ENCODE measurements at regions not wholly inside any gene's neighbourhood (a gene's known extent, or its start where the extent isn't known, plus 50 kb on each side); places are given as distances from the start of the nearest gene placed in this dataset.
"Not testable (repeated sequence)": the region's sequence is repeated elsewhere in the genome, so short reads cannot be mapped to it uniquely, and the experiment has no call there.

DNA sequence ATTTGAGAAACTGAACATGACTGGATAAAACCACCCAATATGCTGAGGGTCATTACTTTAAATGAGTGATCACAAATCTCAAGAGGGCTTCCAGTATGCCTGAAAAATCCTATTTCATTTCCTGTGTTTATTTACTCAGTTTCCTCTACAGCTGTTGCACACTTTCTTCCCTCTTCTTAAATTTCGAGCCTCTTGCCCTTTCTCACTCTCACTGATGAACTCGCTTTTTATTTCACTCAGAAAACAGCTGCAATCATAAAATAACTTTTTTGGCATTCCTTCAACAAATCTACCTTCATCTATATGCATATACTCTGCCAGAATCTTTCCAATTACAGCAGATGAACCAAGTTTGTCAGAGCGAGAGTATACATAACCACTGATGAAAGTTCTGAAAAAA, 101.3 kb downstream of the EIF4E start:
- no peaks in the 10 kb centered on the region for H3K9me2 ChIP-seq
- no peak overlapping the region for H3K4me2 ChIP-seq
- DNase-seq = no peak
- H2AFZ ChIP-seq (ENCODE audit: low read depth) = no peak overlapping the region
- H4K20me1 ChIP-seq (ENCODE audit: insufficient read depth) = no peaks in the 10 kb centered on the region
- WGBS (ENCODE audit: low lambda C conversion rate) = 61% methylated on average over 3 of the region's 3 CpGs
- ChIA-PET POLR2A (no interaction called here), CTCF (no interaction called here)
- no peaks in the 10 kb centered on the region for H3K79me2 ChIP-seq (ENCODE audit: insufficient read depth)
- no peaks in the 10 kb centered on the region for H3K27me3 ChIP-seq (ENCODE audit: insufficient read depth)
- H3K9ac ChIP-seq = no peak overlapping the region
- no peaks in the 10 kb centered on the region for H3K36me3 ChIP-seq (replicated peaks in 1 of 2; ENCODE audit: control insufficient read depth in 1 of 2, insufficient read depth in 2 of 2, low read length in 1 of 2)
- H3F3A ChIP-seq (replicated peaks; ENCODE audit: insufficient read depth) = no peaks in the 10 kb centered on the region
- no peak for TF ChIP-seq ELF1 (IDR thresholded peaks at IDR 0.05)
- H3K27ac ChIP-seq (ENCODE audit: low read depth in 2 of 2, low read length in 1 of 2) = no peak overlapping the region
- H3K4me1 ChIP-seq (ENCODE audit: control insufficient read depth in 1 of 2, insufficient read depth in 2 of 2, low read depth in 1 of 2, low read length in 1 of 2) = peaks cover 0 to 6% of the 10 kb centered on the region in 2 experiments; a peak in 1 of 4 replicates
- H3K4me3 ChIP-seq (ENCODE audit: low read depth in 2 of 2, low read length in 1 of 2) = no peak overlapping the region
- no peaks in the 10 kb centered on the region for H3K9me3 ChIP-seq

- no peaks in the 10 kb centered on the region for H3K27me3 ChIP-seq (ENCODE audit: insufficient read depth)
- TF ChIP-seq SIN3A (IDR thresholded peaks at IDR 0.05; ENCODE audit: borderline replicate concordance, low read depth, low read length) = no peak
- TF ChIP-seq TCF12 (IDR thresholded peaks at IDR 0.05) = no peak
- no peak for TF ChIP-seq USF1 (IDR thresholded peaks at IDR 0.05; ENCODE audit: borderline replicate concordance, low read depth)
- no peak for TF ChIP-seq IRF3 (IDR thresholded peaks at IDR 0.05; ENCODE audit: low read depth, low read length)
- no peak for TF ChIP-seq RXRA (IDR thresholded peaks at IDR 0.05; ENCODE audit: borderline replicate concordance, low read depth)
- TF ChIP-seq REST (IDR thresholded peaks at IDR 0.05; ENCODE audit: low read depth, low read length) = no peak
- no peak for TF ChIP-seq SMC3 (IDR thresholded peaks at IDR 0.05; ENCODE audit: low read depth, low read length)
- TF ChIP-seq MXI1 (IDR thresholded peaks at IDR 0.05; ENCODE audit: low read depth, low read length) = no peak
- no peak for TF ChIP-seq GATA2 (CRISPR knock-in tag; IDR thresholded peaks at IDR 0.05)
- TF ChIP-seq RCOR1 (IDR thresholded peaks at IDR 0.05; ENCODE audit: low read length) = no peak
- TF ChIP-seq TAF1 (IDR thresholded peaks at IDR 0.05; ENCODE audit: borderline replicate concordance, low read depth, low read length) = no peak
- TF ChIP-seq, protein P1, sequence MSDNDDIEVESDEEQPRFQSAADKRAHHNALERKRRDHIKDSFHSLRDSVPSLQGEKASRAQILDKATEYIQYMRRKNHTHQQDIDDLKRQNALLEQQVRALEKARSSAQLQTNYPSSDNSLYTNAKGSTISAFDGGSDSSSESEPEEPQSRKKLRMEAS (IDR thresholded peaks at IDR 0.05; ENCODE audit: low read depth) = no peak
- no peak for TF ChIP-seq FOSL2 (IDR thresholded peaks at IDR 0.05; ENCODE audit: borderline replicate concordance, low read depth)
- TF ChIP-seq RAD21 (IDR thresholded peaks at IDR 0.05; ENCODE audit: low read length) = no peak
- no peak for TF ChIP-seq JUND (IDR thresholded peaks at IDR 0.05)
- DNase-seq = no peak
- no peaks in the 10 kb centered on the region for H3K9me3 ChIP-seq
- H3K9ac ChIP-seq = no peak overlapping the region
- H3F3A ChIP-seq (replicated peaks; ENCODE audit: insufficient read depth) = no peaks in the 10 kb centered on the region
- H3K4me3 ChIP-seq (ENCODE audit: low read depth in 2 of 2, low read length in 1 of 2) = no peak overlapping the region
- no peak overlapping the region for H3K4me2 ChIP-seq
- no peaks in the 10 kb centered on the region for H3K9me2 ChIP-seq
- H2AFZ ChIP-seq (ENCODE audit: low read depth) = no peak overlapping the region
- ChIA-PET CTCF (interaction anchor here (2.5 kb wide), 1 partner anchor 354 kb away, joined by 7 read pairs; no protein-coding TSS in a partner anchor), POLR2A (no interaction called here)
- no peaks in the 10 kb centered on the region for H3K4me1 ChIP-seq (ENCODE audit: control insufficient read depth in 1 of 2, insufficient read depth in 2 of 2, low read depth in 1 of 2, low read length in 1 of 2)
- no peak overlapping the region for H3K27ac ChIP-seq (ENCODE audit: low read depth in 2 of 2, low read length in 1 of 2)
- no peaks in the 10 kb centered on the region for H3K36me3 ChIP-seq (replicated peaks in 1 of 2; ENCODE audit: control insufficient read depth in 1 of 2, insufficient read depth in 2 of 2, low read length in 1 of 2)
- H4K20me1 ChIP-seq (ENCODE audit: insufficient read depth) = no peaks in the 10 kb centered on the region
- 84% methylated on average over 4 of the region's 4 CpGs for WGBS (ENCODE audit: low lambda C conversion rate)
- no peaks in the 10 kb centered on the region for H3K79me2 ChIP-seq (ENCODE audit: insufficient read depth)
Measured at GRCh38 chr4:98822144-98822543, 106.8 kb downstream of the EIF4E start.

DNA sequence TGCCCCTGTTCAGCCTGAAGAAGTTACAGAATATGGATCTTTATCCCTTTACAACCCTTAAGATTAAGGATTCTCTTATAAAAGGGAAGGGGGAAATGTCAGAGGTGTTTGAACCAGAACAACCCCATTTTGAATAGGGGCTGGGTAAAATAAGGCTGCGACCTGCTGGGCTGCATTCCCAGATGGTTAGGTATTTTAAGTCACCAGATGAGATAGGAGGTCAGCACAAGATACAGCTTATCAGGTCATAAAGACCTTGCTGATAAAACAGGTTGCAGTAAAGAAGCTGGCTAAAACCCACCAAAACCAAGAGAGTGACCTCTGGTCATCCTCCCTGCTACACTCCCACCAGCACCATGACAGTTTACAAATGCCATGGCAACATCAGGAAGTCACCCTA, 110.8 kb downstream of the EIF4E start:
- H3K9ac ChIP-seq; H3F3A ChIP-seq (replicated peaks; ENCODE audit: insufficient read depth); H3K4me2 ChIP-seq; H3K4me1 ChIP-seq (ENCODE audit: control insufficient read depth in 1 of 2, insufficient read depth in 2 of 2, low read depth in 1 of 2, low read length in 1 of 2); POLR2A ChIA-PET; H3K79me2 ChIP-seq (ENCODE audit: insufficient read depth); H4K20me1 ChIP-seq (ENCODE audit: insufficient read depth); H3K9me2 ChIP-seq; H3K4me3 ChIP-seq (ENCODE audit: low read depth in 2 of 2, low read length in 1 of 2); H3K27me3 ChIP-seq (ENCODE audit: insufficient read depth); DNase-seq; H3K27ac ChIP-seq (ENCODE audit: low read depth in 2 of 2, low read length in 1 of 2); H3K36me3 ChIP-seq (replicated peaks in 1 of 2; ENCODE audit: control insufficient read depth in 1 of 2, insufficient read depth in 2 of 2, low read length in 1 of 2); H3K9me3 ChIP-seq; H2AFZ ChIP-seq (ENCODE audit: low read depth): not testable (repeated sequence)
- CTCF ChIA-PET = interaction anchor here (0.8 kb wide), 1 partner anchor 350 kb away, joined by 3 read pairs; no protein-coding TSS in a partner anchor
- WGBS (ENCODE audit: low lambda C conversion rate) = 38% methylated on average over 1 of the region's 1 CpG

Data from SK-N-SH (cell line).